ENCODE measurements at regions not wholly inside any gene's neighbourhood (a gene's known extent, or its start where the extent isn't known, plus 50 kb on each side); places are given as distances from the start of the nearest gene placed in this dataset.

GRCh38 chr4:112982680-112983079, 66.8 kb upstream of the ANK2 start:
- POLR2A ChIA-PET: no interaction called here
- BruUV-seq (replicated peaks): no TSS peak
- Mint-ChIP-seq H3K27me3 (ENCODE audit: insufficient read depth, unreplicated experiment) (peaks cover 3% of the 10 kb centered on the region), H3K27ac (ENCODE audit: unreplicated experiment) (no peak overlapping the region), H3K36me3 (ENCODE audit: insufficient read depth, unreplicated experiment) (no peaks in the 10 kb centered on the region), H3K4me1 (ENCODE audit: low read depth, unreplicated experiment) (no peaks in the 10 kb centered on the region), H3K4me3 (ENCODE audit: unreplicated experiment) (no peak overlapping the region), H3K9me3 (ENCODE audit: unreplicated experiment) (no peaks in the 10 kb centered on the region)
- Histone ChIP-seq H3K27me3 (replicated peaks; ENCODE audit: control insufficient read depth, insufficient read depth, low read length) (no peaks in the 10 kb centered on the region), H3K36me3 (ENCODE audit: control insufficient read depth, insufficient read depth, low read length) (no peaks in the 10 kb centered on the region), H3K9me3 (no peaks in the 10 kb centered on the region), H3K4me3 (ENCODE audit: low read depth, low read length) (no peak overlapping the region), H3K4me1 (no peaks in the 10 kb centered on the region)
- no peak for TF ChIP-seq CTCF (IDR thresholded peaks at IDR 0.05; ENCODE audit: insufficient read depth in 1 of 2, low read depth in 1 of 2, low read length in 1 of 2, severe bottlenecking in 1 of 2, unreplicated experiment in 1 of 2)
- DNase-seq: no peak
- CTCF ChIA-PET: no interaction called here
- intact Hi-C loops (cut with micrococcal nuclease; ENCODE audit: unreplicated experiment): no loop called here

GRCh38 chr4:112994732-112995464, 54.6 kb upstream of the ANK2 start:
- intact Hi-C loops (cut with micrococcal nuclease; ENCODE audit: unreplicated experiment): no loop called here
- Histone ChIP-seq H3K9me3 (no peaks in the 10 kb centered on the region), H3K4me1 (no peaks in the 10 kb centered on the region), H3K27me3 (replicated peaks; ENCODE audit: control insufficient read depth, insufficient read depth, low read length) (no peaks in the 10 kb centered on the region), H3K4me3 (ENCODE audit: low read depth, low read length) (no peak overlapping the region), H3K36me3 (ENCODE audit: control insufficient read depth, insufficient read depth, low read length) (no peaks in the 10 kb centered on the region)
- Mint-ChIP-seq H3K9me3 (ENCODE audit: unreplicated experiment) (no peaks in the 10 kb centered on the region), H3K4me1 (ENCODE audit: low read depth, unreplicated experiment) (no peaks in the 10 kb centered on the region), H3K27me3 (ENCODE audit: insufficient read depth, unreplicated experiment) (no peaks in the 10 kb centered on the region), H3K27ac (ENCODE audit: unreplicated experiment) (no peak overlapping the region), H3K36me3 (ENCODE audit: insufficient read depth, unreplicated experiment) (no peaks in the 10 kb centered on the region), H3K4me3 (ENCODE audit: unreplicated experiment) (no peak overlapping the region)
- BruUV-seq (replicated peaks): no TSS peak
- CTCF ChIA-PET: no interaction called here
- no peak for DNase-seq
- POLR2A ChIA-PET: no interaction called here
- no peak for TF ChIP-seq CTCF (IDR thresholded peaks at IDR 0.05; ENCODE audit: insufficient read depth in 1 of 2, low read depth in 1 of 2, low read length in 1 of 2, severe bottlenecking in 1 of 2, unreplicated experiment in 1 of 2)
